ENCODE measurements at regions not wholly inside any gene's neighbourhood (a gene's known extent, or its start where the extent isn't known, plus 50 kb on each side); places are given as distances from the start of the nearest gene placed in this dataset.

DNA sequence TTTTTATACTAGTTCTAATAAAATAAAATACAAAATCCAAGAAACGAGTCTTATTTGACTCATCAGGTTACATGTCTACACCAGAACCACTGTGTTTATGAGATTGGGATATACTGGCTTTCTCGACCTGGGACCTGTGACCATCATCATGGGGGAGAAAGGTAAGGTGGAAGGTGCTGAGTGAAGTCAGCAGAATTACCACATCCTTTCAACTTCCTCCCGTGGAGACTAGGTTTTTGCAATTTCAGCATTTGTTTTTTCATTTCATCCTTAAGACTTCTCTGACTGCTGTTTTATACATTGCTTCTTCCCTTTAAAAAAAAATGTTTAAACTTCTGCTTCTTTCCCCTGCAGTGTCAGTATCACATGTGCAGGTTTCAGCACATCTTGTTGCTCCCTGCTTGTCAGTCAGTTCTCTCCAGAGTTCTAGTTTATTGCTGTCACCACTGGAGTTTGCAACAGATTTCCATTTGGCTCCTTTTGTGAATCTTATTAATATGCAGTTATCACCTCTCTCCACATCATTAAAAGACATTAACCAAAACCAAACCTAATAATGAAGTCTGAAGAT lies 60.4 kb upstream of the HAO2 start:
- no peak for DNase-seq

DNA sequence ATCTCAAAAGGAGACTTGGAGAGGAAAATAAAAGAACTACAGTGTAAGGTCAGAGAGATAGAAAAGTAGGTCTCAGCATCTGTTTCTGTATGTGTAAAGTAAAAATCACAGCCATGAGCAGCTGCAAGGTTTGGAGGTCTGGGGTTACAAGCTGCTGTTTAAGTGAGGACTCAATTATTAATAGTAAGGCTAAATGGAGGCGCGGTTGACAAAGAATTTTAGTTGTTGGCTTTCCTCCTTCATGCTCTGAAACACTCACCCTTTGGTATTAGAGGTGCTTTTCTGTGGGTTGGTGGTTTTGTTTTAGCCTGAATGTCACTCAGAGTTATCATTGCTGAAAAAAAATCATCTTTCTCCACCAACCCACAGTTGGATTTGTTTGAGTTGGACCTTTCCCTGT lies 59.8 kb upstream of the HAO2 start:
- no peak for DNase-seq

DNA sequence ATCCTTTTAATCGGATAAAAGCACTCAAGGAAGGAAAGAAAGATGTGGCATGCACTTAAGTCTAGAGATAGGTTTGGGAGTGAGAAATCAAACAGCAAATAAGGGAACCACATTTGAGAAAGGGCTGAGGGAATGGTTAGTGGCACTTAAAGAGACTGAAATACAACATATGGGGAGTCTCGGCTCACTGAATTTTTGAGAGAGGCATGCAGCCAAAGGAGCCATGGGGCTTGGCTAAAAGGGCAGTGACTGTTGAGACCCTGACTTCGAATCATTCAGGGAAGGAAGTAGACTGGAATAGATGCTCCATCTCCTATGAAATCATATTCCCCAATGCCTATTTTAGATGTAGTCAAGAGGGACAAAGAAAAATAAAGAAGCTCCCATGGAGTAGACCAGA lies 58.3 kb upstream of the HAO2 start:
- no peak for DNase-seq

DNA sequence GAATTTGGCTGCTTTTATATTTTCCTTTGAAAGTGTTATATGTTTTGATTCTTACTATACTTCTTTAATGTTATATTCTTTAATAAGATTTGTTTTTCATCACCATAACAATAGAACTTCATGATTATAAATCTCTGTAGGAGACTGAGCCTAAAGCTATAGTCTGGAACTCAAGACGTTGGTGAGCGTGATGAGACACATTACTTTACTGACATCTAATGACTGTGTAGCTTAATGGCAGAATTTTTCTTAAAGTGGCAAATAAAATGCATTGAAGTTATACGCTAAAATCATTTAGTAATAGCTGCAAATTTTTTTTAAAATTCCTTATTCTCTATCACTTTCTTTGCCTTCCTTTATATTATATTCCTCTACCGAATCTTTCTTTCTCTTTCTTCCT lies 56.1 kb upstream of the HAO2 start:
- peak; percentile 27 for DNase-seq

DNA sequence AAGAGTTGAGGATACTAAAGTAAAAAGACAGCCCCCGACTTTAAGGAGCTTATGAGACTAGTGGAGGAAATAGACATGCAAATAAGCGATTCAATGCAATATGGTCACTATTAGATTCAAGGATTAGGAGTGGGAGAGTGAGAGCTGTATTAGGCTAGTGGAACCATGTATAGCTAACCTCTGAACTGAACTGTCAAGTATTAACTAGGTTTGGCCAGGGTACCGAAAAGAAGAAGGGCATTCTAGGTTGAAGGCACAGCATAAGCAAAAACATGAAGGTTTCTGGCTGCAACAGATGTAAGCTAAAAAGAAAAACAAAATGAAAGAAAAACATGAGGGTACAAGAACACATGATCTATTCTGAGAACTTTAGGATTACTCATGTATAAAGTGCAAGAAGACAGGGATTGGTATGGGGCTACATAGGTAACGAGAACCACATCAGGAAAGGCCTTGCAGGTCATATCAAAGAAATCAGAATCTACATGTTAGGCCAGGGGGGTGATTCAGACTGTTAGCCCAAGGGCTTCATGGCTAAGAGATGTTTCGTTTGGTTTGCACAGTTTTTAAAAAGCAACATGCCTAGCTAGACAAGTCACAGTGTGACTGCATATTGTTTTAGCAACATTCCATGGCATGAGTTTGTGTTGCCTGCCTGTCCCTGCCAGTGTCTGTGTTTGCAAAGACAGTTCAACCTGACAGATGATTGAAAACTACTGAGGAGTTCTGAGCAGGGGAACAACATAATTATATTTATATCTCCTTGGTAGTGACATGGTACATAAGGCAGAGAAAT lies 54.4 kb upstream of the HAO2 start:
- DNase-seq: no peak

DNA sequence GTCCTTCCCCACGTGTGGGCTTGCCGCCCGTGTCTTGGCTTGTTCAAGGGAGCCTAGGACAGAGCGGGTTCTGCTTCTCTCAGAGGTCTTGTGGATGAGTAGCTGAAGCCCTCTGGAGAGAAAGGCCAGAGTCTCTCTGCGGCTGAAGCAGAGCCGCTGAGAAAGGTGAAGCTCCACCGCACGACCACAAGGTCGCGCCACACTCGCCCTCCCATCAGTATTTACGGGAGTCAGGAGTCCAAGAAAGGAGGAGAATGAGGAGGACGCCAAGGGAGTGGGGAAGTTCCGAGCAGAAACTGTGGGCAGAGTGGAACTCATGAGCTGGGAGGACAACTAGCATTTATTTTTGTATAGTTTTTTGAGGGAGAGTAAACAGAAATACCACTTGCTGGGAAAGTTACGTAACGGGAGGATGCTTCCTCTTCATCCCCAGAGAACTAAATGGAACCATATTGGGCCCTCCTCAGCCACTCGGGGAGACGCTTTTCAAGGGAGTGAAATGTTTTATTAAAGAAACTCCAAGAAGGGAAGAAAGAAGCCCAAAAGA lies 51.6 kb upstream of the HAO2 start:
- DNase-seq: no peak

DNA sequence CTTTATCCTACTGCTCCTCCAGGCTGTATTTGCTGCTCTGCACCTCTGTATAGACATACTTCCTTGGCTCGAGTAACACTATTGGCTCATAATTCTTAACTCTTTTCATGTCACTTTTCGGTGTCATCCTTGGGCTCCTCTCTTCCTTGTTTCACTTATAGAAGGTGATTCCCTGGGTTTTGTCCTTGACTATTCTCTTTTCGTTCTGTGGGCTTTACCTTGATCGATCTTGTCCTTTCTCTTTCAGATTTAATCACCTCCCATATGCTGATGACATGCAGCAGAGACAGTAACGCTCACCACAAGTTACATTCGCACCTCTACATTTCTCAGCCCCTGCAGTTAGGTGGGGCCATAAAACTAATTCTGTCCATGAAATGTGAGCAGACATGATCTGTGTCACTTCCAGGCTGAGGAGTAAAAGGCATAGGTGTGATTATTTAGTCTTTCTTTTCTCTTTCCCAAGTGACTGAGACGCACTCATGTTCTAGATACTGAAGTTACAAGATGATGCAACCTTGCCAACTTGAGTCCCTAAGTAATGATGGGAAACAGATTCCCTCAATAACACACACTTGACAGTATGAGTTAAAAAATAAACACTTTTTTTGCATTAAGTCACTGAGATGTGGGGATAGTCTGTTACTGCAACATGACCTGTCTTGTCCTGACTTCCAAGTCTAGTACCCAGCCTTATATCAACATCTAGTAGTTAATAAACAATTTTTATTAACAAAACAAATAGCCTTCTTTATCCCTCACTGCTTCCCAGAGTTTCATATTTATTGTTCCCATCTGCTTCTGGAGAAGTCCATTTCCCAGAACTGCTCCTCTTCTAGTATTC lies 49.9 kb upstream of the HAO2 start:
- no peak for DNase-seq
